ENCODE measurements at regions not wholly inside any gene's neighbourhood (a gene's known extent, or its start where the extent isn't known, plus 50 kb on each side); places are given as distances from the start of the nearest gene placed in this dataset.

- TF ChIP-seq GABPA (IDR thresholded peaks at IDR 0.05; ENCODE audit: low read depth), result no peak
- no peak for TF ChIP-seq EP300 (IDR thresholded peaks at IDR 0.05; ENCODE audit: borderline replicate concordance in 1 of 2, control insufficient read depth in 1 of 2, low read depth in 2 of 2, low read length in 2 of 2)
- no peak for TF ChIP-seq FOXM1 (IDR thresholded peaks at IDR 0.05; ENCODE audit: low read depth, low read length)
- no peak for TF ChIP-seq ZBTB40 (IDR thresholded peaks at IDR 0.05; ENCODE audit: borderline replicate concordance)
- TF ChIP-seq TAF1 (IDR thresholded peaks at IDR 0.05; ENCODE audit: borderline replicate concordance, low read depth, low read length), result no peak
Observed at GRCh38 chr14:30345511-30345910, 213.4 kb upstream of the G2E3 start.

Measured in GM12878 (cell line).